ENCODE measurements at regions not wholly inside any gene's neighbourhood (a gene's known extent, or its start where the extent isn't known, plus 50 kb on each side); places are given as distances from the start of the nearest gene placed in this dataset.

GRCh38 chr13:111468037-111468959 lies 147.9 kb downstream of the TEX29 start:
- Histone ChIP-seq H3K36me3 (no peaks in the 10 kb centered on the region), H3K4me3 (no peak overlapping the region), H3K4me1 (ENCODE audit: low read depth) (no peaks in the 10 kb centered on the region), H3K27me3 (peaks cover 28% of the 10 kb centered on the region), H3K27ac (no peak overlapping the region), H3K9me3 (ENCODE audit: low read depth) (no peaks in the 10 kb centered on the region)
- TF ChIP-seq CTCF (IDR thresholded peaks at IDR 0.05; ENCODE audit: low read depth, low read length), result no peak
- no peak for DNase-seq (ENCODE audit: low read depth in 1 of 2, low spot score in 1 of 2)

GRCh38 chr13:111469450-111469849 lies 149.0 kb downstream of the TEX29 start:
- Histone ChIP-seq H3K27ac (no peak overlapping the region), H3K27me3 (peaks cover 19% of the 10 kb centered on the region), H3K4me1 (ENCODE audit: low read depth) (no peaks in the 10 kb centered on the region), H3K9me3 (ENCODE audit: low read depth) (no peaks in the 10 kb centered on the region), H3K36me3 (no peaks in the 10 kb centered on the region), H3K4me3 (no peak overlapping the region)
- no peak for TF ChIP-seq CTCF (IDR thresholded peaks at IDR 0.05; ENCODE audit: low read depth, low read length)
- DNase-seq (ENCODE audit: low read depth in 1 of 2, low spot score in 1 of 2), result no peak

- Histone ChIP-seq H3K27me3 (peaks cover 14% of the 10 kb centered on the region), H3K36me3 (no peaks in the 10 kb centered on the region), H3K4me3 (no peak overlapping the region), H3K9me3 (ENCODE audit: low read depth) (no peaks in the 10 kb centered on the region), H3K27ac (no peak overlapping the region), H3K4me1 (ENCODE audit: low read depth) (no peaks in the 10 kb centered on the region)
- DNase-seq (ENCODE audit: low read depth in 1 of 2, low spot score in 1 of 2), result no peak
- TF ChIP-seq CTCF (IDR thresholded peaks at IDR 0.05; ENCODE audit: low read depth, low read length), result no peak
Observed at GRCh38 chr13:111469916-111470506, 149.6 kb downstream of the TEX29 start.

- no peak for DNase-seq (ENCODE audit: low read depth in 1 of 2, low spot score in 1 of 2)
- no peaks in the 10 kb centered on the region for H3K36me3 ChIP-seq
- peaks cover 12% of the 10 kb centered on the region for H3K27me3 ChIP-seq
- no peak overlapping the region for H3K27ac ChIP-seq
- H3K9me3 ChIP-seq (ENCODE audit: low read depth), result no peaks in the 10 kb centered on the region
- H3K4me3 ChIP-seq, result no peak overlapping the region
- TF ChIP-seq CTCF (IDR thresholded peaks at IDR 0.05; ENCODE audit: low read depth, low read length), result no peak
- H3K4me1 ChIP-seq (ENCODE audit: low read depth), result no peaks in the 10 kb centered on the region
Observed at GRCh38 chr13:111470933-111471332, 150.5 kb downstream of the TEX29 start.

- Histone ChIP-seq H3K4me3 (no peak overlapping the region), H3K27ac (no peak overlapping the region), H3K4me1 (ENCODE audit: low read depth) (no peaks in the 10 kb centered on the region), H3K36me3 (no peaks in the 10 kb centered on the region), H3K27me3 (peaks cover 12% of the 10 kb centered on the region), H3K9me3 (ENCODE audit: low read depth) (no peaks in the 10 kb centered on the region)
- no peak for TF ChIP-seq CTCF (IDR thresholded peaks at IDR 0.05; ENCODE audit: low read depth, low read length)
- DNase-seq (ENCODE audit: low read depth in 1 of 2, low spot score in 1 of 2), result no peak
Observed at GRCh38 chr13:111472083-111472482, 151.6 kb downstream of the TEX29 start.

Measured in cardiac muscle cell (in vitro differentiated cells and primary cell).